Naive thymus-derived CD4-positive, alpha-beta T cell (primary cell): ENCODE measurements at regions not wholly inside any gene's neighbourhood (a gene's known extent, or its start where the extent isn't known, plus 50 kb on each side); places are given as distances from the start of the nearest gene placed in this dataset.

Experiments used
- ATAC-seq: fragments of 150-1000 bp; cut with Tn5 transposase; 2 replicates; pipeline ENCODE4 v1.10.0; 2021; ENCODE audit warnings: mild to moderate bottlenecking, moderate library complexity
- CTCF ChIA-PET: fragments of 350-600 bp; sonication (Branson Sonifier 250); formaldehyde crosslinking; loops from one replicate; lab custom pipeline; 2021; ENCODE audit warnings: antibody characterized with exemption; lab: Charles Lee
- POLR2A ChIA-PET: fragments of 350-600 bp; sonication (Branson Sonifier 250); formaldehyde crosslinking; loops from one replicate; lab custom pipeline; 2021; ENCODE audit warnings: antibody characterized with exemption, inconsistent platforms; lab: Charles Lee
- DNase-seq, 9 donors: peaks; one replicate each; pipeline versions ENCODE4 v3.0.0 to v3.0.0-alpha.2; 2020 to 2022; ENCODE audit warnings: mixed read lengths in 1 of 9
- H3K27ac ChIP-seq: one replicate; pipeline ENCODE4 v1.7.0; 2013; ENCODE audit warnings: mild to moderate bottlenecking, low read depth, low read length, moderate library complexity
- H3K27me3 ChIP-seq, 2 donors: one replicate each; pipeline ENCODE4 v1.7.0; 2013; ENCODE audit warnings: low read length in 2 of 2, mild to moderate bottlenecking in 2 of 2, moderate library complexity in 2 of 2; ENCODE audit not compliant: control insufficient read depth in 2 of 2, insufficient read depth in 2 of 2
- H3K36me3 ChIP-seq, 3 experiments: 1 replicate in 2 of 3; 2 replicates in 1 of 3; pipeline ENCODE4 v1.7.0; 2013; ENCODE audit warnings: low read length in 3 of 3, mild to moderate bottlenecking in 3 of 3, moderate library complexity in 1 of 3; ENCODE audit not compliant: insufficient read depth in 3 of 3, control insufficient read depth in 2 of 3
- H3K4me1 ChIP-seq, 2 donors: one replicate each; pipeline ENCODE4 v1.7.0; 2013; ENCODE audit warnings: low read length in 2 of 2, mild to moderate bottlenecking in 2 of 2, moderate library complexity in 1 of 2; ENCODE audit not compliant: control insufficient read depth in 2 of 2, insufficient read depth in 2 of 2
- H3K4me3 ChIP-seq: 2 replicates; pipeline ENCODE4 v1.7.0; 2013; ENCODE audit warnings: mild to moderate bottlenecking, low read length
- H3K9me3 ChIP-seq, 3 experiments: 1 replicate in 2 of 3; 2 replicates in 1 of 3; pipeline ENCODE4 v1.7.0; 2013; ENCODE audit warnings: low read length in 3 of 3; ENCODE audit not compliant: control insufficient read depth in 2 of 3
- H3K27ac Mint-ChIP-seq, 9 donors: one replicate each; pipeline ENCODE4 v1.8.0; 2020 to 2022; ENCODE audit warnings: mixed read lengths in 9 of 9, mild to moderate bottlenecking in 8 of 9, moderate library complexity in 5 of 9, inconsistent platforms in 2 of 9
- H3K27me3 Mint-ChIP-seq, 5 donors: one replicate each; pipeline ENCODE4 v1.8.0; 2021 to 2022; ENCODE audit warnings: mixed read lengths in 5 of 5, mild to moderate bottlenecking in 1 of 5
- H3K36me3 Mint-ChIP-seq, 5 donors: one replicate each; pipeline ENCODE4 v1.8.0; 2020 to 2022; ENCODE audit warnings: mixed read lengths in 5 of 5, mild to moderate bottlenecking in 3 of 5, inconsistent platforms in 1 of 5
- H3K4me1 Mint-ChIP-seq, 7 donors: one replicate each; pipeline ENCODE4 v1.8.0; 2020 to 2022; ENCODE audit warnings: mixed read lengths in 7 of 7, mild to moderate bottlenecking in 3 of 7, inconsistent platforms in 1 of 7
- H3K4me3 Mint-ChIP-seq, 10 donors: one replicate each; pipeline ENCODE4 v1.8.0; 2020 to 2022; ENCODE audit warnings: mild to moderate bottlenecking in 10 of 10, mixed read lengths in 10 of 10, moderate library complexity in 6 of 10, inconsistent platforms in 2 of 10
- H3K9me3 Mint-ChIP-seq, 11 donors: one replicate each; pipeline ENCODE4 v1.8.0; 2020 to 2022; ENCODE audit warnings: mixed read lengths in 11 of 11, mild to moderate bottlenecking in 4 of 11, inconsistent platforms in 1 of 11, moderate library complexity in 1 of 11
- intact Hi-C, 2 donors: fragments of 100-400 bp; cut with micrococcal nuclease; formaldehyde crosslinking; loops; one replicate each; pipeline ENCODE4 v1.15.1; 2023

DNA sequence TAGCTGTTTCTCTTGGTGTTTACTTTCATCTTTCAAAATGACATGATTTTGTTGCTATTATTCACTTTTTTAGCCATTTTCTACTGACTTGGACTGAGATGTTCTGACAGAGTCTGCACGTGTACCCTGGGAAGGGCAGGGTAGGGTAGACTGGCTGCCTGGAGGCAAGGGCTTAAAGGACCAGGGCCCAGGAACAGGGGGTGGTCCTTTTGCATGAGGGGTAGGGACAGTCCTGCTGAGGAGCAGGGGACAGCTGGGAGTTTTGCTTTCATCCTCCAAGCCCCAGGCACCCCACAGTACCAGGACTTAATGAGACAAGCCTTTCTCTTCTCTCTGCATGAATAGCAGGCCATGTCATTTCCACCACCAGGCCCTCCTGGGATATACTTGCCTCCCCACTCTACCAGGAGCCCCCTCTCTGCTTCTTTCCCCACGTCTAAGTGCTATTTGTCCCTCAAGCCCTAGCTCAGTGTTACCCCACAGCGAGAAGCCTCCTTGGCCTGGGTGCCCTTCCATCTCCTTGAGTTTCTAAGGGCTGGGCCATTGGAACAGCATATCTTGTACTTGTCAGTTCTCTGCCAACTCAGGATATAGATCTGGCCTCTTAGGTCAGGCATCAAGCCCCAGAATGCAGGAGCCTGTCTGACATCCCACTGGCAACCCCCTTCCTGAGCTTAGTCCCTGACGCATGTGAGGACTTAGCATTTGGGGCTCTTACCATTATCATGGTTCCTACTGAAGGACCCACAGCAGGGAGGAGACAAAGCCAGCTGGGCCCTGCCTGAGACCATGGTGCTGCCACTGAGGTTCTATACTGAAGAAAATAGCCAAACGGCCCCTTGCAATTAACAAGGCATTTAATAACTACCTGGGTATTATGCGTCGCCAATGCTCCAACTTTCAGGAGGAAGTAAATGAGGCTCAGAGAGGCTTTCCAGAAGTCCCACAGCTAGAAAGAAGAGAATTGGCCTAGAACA lies 78.4 kb upstream of the UNC5B start:
- ChIA-PET POLR2A (no interaction called here), CTCF (no interaction called here)
- intact Hi-C loops, result no loop called here
- Histone ChIP-seq H3K27ac (no peak overlapping the region), H3K36me3 (no peaks in the 10 kb centered on the region), H3K27me3 (no peaks in the 10 kb centered on the region), H3K4me1 (no peaks in the 10 kb centered on the region), H3K4me3 (no peak overlapping the region), H3K9me3 (no peaks in the 10 kb centered on the region)
- peaks cover 0 to 4% (median 0%) of the 10 kb centered on the region in 7 donors for H3K4me1 Mint-ChIP-seq
- H3K27ac Mint-ChIP-seq, result no peak overlapping the region
- DNase-seq (no peak), ATAC-seq (no peak)
- H3K9me3 Mint-ChIP-seq, result peaks cover 0 to 2% (median 0%) of the 10 kb centered on the region in 11 donors
- no peak overlapping the region for H3K4me3 Mint-ChIP-seq
- H3K27me3 Mint-ChIP-seq, result peaks cover 10 to 38% (median 15%) of the 10 kb centered on the region in 5 donors
- H3K36me3 Mint-ChIP-seq, result no peaks in the 10 kb centered on the region

- intact Hi-C loops, result no loop called here
- POLR2A ChIA-PET, result no interaction called here
- H3K4me1 ChIP-seq, result no peaks in the 10 kb centered on the region
- Mint-ChIP-seq H3K27ac (no peak overlapping the region), H3K36me3 (no peaks in the 10 kb centered on the region), H3K4me1 (peaks cover 0 to 3% (median 0%) of the 10 kb centered on the region in 7 donors), H3K9me3 (peaks cover 0 to 2% (median 0%) of the 10 kb centered on the region in 11 donors), H3K27me3 (peaks cover 13 to 42% (median 17%) of the 10 kb centered on the region in 5 donors), H3K4me3 (no peak overlapping the region)
- no peak for DNase-seq
- no peak for ATAC-seq
- H3K27ac ChIP-seq, result no peak overlapping the region
- H3K9me3 ChIP-seq, result no peaks in the 10 kb centered on the region
- no peak overlapping the region for H3K4me3 ChIP-seq
- no peaks in the 10 kb centered on the region for H3K27me3 ChIP-seq
- CTCF ChIA-PET, result no interaction called here
- H3K36me3 ChIP-seq, result no peaks in the 10 kb centered on the region
These were observed 77.6 kb upstream of the UNC5B start for GRCh38 chr10:71134732-71135211.

DNA sequence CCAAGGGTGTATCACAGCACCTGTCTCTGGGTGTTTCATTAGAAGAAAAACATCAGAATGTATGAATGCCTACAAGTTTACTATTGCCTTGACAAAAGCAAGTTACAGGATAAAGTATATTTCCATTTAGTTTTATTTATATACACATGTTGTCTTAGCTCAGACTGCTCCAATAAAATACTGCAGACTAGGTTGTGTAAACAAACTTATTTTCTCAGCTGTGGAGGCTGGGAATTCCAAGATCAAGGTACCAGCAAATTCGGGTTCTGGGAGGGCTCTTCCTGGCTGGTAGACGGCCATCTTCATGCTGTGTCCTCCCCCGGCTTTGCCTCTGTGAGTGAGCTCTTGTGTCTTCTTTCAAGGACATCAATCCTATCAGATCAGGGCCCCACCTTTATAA lies 77.1 kb upstream of the UNC5B start:
- H3K27ac Mint-ChIP-seq, result no peak overlapping the region
- ATAC-seq (no peak), DNase-seq (no peak)
- CTCF ChIA-PET, result no interaction called here
- H3K4me1 ChIP-seq, result no peaks in the 10 kb centered on the region
- H3K36me3 Mint-ChIP-seq, result no peaks in the 10 kb centered on the region
- H3K36me3 ChIP-seq, result no peaks in the 10 kb centered on the region
- no peaks in the 10 kb centered on the region for H3K9me3 ChIP-seq
- POLR2A ChIA-PET, result no interaction called here
- intact Hi-C loops, result no loop called here
- H3K9me3 Mint-ChIP-seq, result peaks cover 0 to 2% (median 0%) of the 10 kb centered on the region in 11 donors
- peaks cover 0 to 3% (median 0%) of the 10 kb centered on the region in 7 donors for H3K4me1 Mint-ChIP-seq
- H3K4me3 ChIP-seq, result no peak overlapping the region
- no peak overlapping the region for H3K4me3 Mint-ChIP-seq
- no peaks in the 10 kb centered on the region for H3K27me3 ChIP-seq
- H3K27me3 Mint-ChIP-seq, result peaks cover 13 to 42% (median 17%) of the 10 kb centered on the region in 5 donors
- H3K27ac ChIP-seq, result no peak overlapping the region

DNA sequence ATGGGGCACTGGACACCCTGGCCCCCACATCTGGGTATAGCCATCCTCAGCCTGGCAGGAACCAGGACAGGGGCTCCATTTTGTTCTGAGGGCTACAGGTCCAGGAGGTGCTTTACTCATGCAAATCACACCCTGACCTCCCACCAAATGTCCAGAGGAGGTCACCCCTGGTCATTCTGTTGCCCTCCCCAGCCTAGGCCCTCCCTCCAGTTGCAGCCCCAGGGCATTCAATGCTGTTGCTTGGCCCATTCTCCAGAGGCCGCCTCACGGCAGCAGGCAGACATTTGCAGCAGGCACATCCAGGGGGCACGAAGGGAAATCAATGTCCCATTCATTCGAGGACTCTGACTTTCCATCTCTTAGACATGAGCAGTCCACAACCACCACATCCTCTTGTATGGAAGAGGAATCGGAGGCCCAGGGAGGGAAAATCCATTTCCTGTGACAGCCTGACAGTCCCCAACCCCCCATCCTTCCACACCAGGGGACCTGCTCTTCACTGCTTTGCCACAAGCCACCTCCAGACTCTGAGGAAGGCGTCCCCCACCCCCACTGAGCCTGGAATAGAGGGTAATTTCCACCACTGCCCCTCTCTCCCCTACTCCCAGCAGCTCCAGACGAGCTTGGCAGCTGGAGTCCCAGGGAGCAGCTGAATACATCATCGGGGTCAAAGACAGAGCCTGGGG lies 76.2 kb upstream of the UNC5B start:
- Histone ChIP-seq H3K36me3 (no peaks in the 10 kb centered on the region), H3K4me1 (no peaks in the 10 kb centered on the region), H3K27me3 (no peaks in the 10 kb centered on the region), H3K9me3 (no peaks in the 10 kb centered on the region), H3K4me3 (no peak overlapping the region), H3K27ac (no peak overlapping the region)
- POLR2A ChIA-PET, result no interaction called here
- H3K4me3 Mint-ChIP-seq, result no peak overlapping the region
- no peaks in the 10 kb centered on the region for H3K36me3 Mint-ChIP-seq
- intact Hi-C loops, result no loop called here
- peaks cover 0 to 3% (median 0%) of the 10 kb centered on the region in 7 donors for H3K4me1 Mint-ChIP-seq
- ATAC-seq, result no peak
- H3K9me3 Mint-ChIP-seq, result no peaks in the 10 kb centered on the region
- CTCF ChIA-PET, result no interaction called here
- H3K27me3 Mint-ChIP-seq, result peaks cover 6 to 38% (median 11%) of the 10 kb centered on the region in 5 donors
- no peak overlapping the region for H3K27ac Mint-ChIP-seq
- DNase-seq, result no peak

DNA sequence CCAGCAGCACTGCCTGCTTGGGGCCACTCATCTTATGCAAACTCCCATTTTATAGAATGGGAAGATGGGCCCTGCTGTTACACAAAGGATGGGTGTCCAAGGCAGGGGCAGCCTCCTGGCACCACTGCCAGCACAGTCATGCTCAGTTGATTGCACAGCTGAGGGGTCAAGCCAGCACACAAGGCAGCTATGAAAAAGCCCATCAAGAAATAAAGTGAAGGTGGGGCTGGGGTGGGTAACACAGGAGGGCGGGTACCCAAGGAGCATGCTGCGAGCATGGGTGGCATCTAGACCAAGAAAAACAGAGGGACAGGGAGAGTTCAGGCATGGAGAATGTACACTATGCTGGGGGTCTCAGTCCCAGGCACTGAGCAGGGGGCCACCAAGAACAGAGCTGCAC lies 74.7 kb upstream of the UNC5B start:
- H3K36me3 Mint-ChIP-seq, result no peaks in the 10 kb centered on the region
- CTCF ChIA-PET, result no interaction called here

GRCh38 chr10:71138166-71138830 lies 74.1 kb upstream of the UNC5B start:
- ChIA-PET POLR2A (no interaction called here), CTCF (no interaction called here)
- Mint-ChIP-seq H3K9me3 (no peaks in the 10 kb centered on the region), H3K27me3 (peaks cover 4 to 32% (median 11%) of the 10 kb centered on the region in 5 donors), H3K36me3 (no peaks in the 10 kb centered on the region), H3K4me1 (no peaks in the 10 kb centered on the region), H3K4me3 (no peak overlapping the region), H3K27ac (no peak overlapping the region)
- Histone ChIP-seq H3K27ac (no peak overlapping the region), H3K4me3 (no peak overlapping the region), H3K36me3 (no peaks in the 10 kb centered on the region), H3K4me1 (no peaks in the 10 kb centered on the region), H3K9me3 (no peaks in the 10 kb centered on the region), H3K27me3 (no peaks in the 10 kb centered on the region)
- DNase-seq, result no peak
- intact Hi-C loops, result no loop called here
- ATAC-seq, result no peak

More for the DNA sequence above, 74.7 kb upstream of the UNC5B start:
- DNase-seq (no peak), ATAC-seq (no peak)
- H3K4me3 Mint-ChIP-seq, result no peak overlapping the region
- peaks cover 4 to 35% (median 11%) of the 10 kb centered on the region in 5 donors for H3K27me3 Mint-ChIP-seq
- Histone ChIP-seq H3K36me3 (no peaks in the 10 kb centered on the region), H3K4me1 (no peaks in the 10 kb centered on the region), H3K27ac (no peak overlapping the region), H3K9me3 (no peaks in the 10 kb centered on the region), H3K4me3 (no peak overlapping the region), H3K27me3 (no peaks in the 10 kb centered on the region)
- peaks cover 0 to under 1% (median 0%) of the 10 kb centered on the region in 7 donors for H3K4me1 Mint-ChIP-seq
- POLR2A ChIA-PET, result no interaction called here
- intact Hi-C loops, result no loop called here
- no peak overlapping the region for H3K27ac Mint-ChIP-seq
- H3K9me3 Mint-ChIP-seq, result no peaks in the 10 kb centered on the region
